ENCODE measurements at regions not wholly inside any gene's neighbourhood (a gene's known extent, or its start where the extent isn't known, plus 50 kb on each side); places are given as distances from the start of the nearest gene placed in this dataset.
"Not testable (repeated sequence)": the region's sequence is repeated elsewhere in the genome, so short reads cannot be mapped to it uniquely, and the experiment has no call there.

- intact Hi-C loops (cut with DNase I): no loop called here
- no peaks in the 10 kb centered on the region for H3K4me1 ChIP-seq (replicated peaks in 1 of 2)
- DNase-seq: no peak
- H3K36me3 ChIP-seq (replicated peaks in 1 of 2): no peaks in the 10 kb centered on the region
- WGBS, 4 donors: 74 to 79% (median 77%) methylated on average over 11 to 14 of the region's 14 CpGs
- no peaks in the 10 kb centered on the region for H3K27me3 ChIP-seq
- H3K9me3 ChIP-seq (replicated peaks in 1 of 3): no peaks in the 10 kb centered on the region
- no peak overlapping the region for H3K4me3 ChIP-seq
- TF ChIP-seq POLR2A (IDR thresholded peaks at IDR 0.05) (no peak), CTCF (IDR thresholded peaks at IDR 0.05) (no peak)
- H3K27ac ChIP-seq: no peak overlapping the region
Observed at GRCh38 chr20:20791664-20792568, 79.5 kb upstream of the RALGAPA2 start.

- 77 to 87% (median 81%) methylated on average over 4 of the region's 4 CpGs for WGBS, 4 donors
- intact Hi-C loops (cut with DNase I): no loop called here
- no peak for TF ChIP-seq POLR2A (IDR thresholded peaks at IDR 0.05)
- no peak for TF ChIP-seq CTCF (IDR thresholded peaks at IDR 0.05)
Observed at GRCh38 chr20:20788308-20788707, 75.9 kb upstream of the RALGAPA2 start.

DNA sequence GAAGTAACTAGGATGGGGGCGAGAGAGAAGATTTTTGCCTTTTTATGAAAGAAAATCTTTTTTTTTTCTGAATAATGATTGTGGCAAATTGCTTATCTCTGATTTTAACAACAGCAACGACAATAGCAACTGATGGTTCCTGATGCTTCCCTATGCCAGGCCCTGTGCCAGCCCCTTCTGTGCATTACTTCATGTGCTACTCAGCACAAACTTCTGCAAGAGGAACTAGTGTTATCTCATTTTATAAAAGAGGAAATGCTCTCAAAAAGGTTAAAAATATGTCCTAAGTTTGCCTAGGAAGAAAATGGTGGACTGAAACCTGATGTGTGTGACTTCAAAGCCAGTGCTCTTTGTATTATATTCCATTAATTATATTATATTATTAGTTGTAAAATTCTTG lies 74.0 kb upstream of the RALGAPA2 start:
- no peaks in the 10 kb centered on the region for H3K36me3 ChIP-seq (replicated peaks in 1 of 2)
- H3K4me1 ChIP-seq (replicated peaks in 1 of 2): peaks cover 0 to 4% of the 10 kb centered on the region in 2 donors
- TF ChIP-seq POLR2A (IDR thresholded peaks at IDR 0.05) (no peak), CTCF (IDR thresholded peaks at IDR 0.05) (no peak)
- no peak overlapping the region for H3K4me3 ChIP-seq
- H3K27me3 ChIP-seq: no peaks in the 10 kb centered on the region
- peak in 5 of 7 donors; percentile 35 to 71 (median 39) for DNase-seq
- 67 to 76% (median 69%) methylated on average over 2 of the region's 2 CpGs for WGBS, 4 donors
- intact Hi-C loops (cut with DNase I): no loop called here
- no peak overlapping the region for H3K27ac ChIP-seq
- H3K9me3 ChIP-seq (replicated peaks in 1 of 3): no peaks in the 10 kb centered on the region

More at GRCh38 chr20:20788308-20788707, 75.9 kb upstream of the RALGAPA2 start:
- DNase-seq: no peak
- no peaks in the 10 kb centered on the region for H3K27me3 ChIP-seq
- no peak overlapping the region for H3K4me3 ChIP-seq
- H3K36me3 ChIP-seq (replicated peaks in 1 of 2): no peaks in the 10 kb centered on the region
- no peaks in the 10 kb centered on the region for H3K9me3 ChIP-seq (replicated peaks in 1 of 3)
- no peak overlapping the region for H3K27ac ChIP-seq
- H3K4me1 ChIP-seq (replicated peaks in 1 of 2): peaks cover 0 to 2% of the 10 kb centered on the region in 2 donors

- Histone ChIP-seq H3K27me3 (no peaks in the 10 kb centered on the region), H3K27ac (no peak overlapping the region), H3K4me1 (replicated peaks in 1 of 2) (peaks cover 0 to 4% of the 10 kb centered on the region in 2 donors), H3K4me3 (no peak overlapping the region), H3K36me3 (replicated peaks in 1 of 2) (no peaks in the 10 kb centered on the region), H3K9me3 (replicated peaks in 1 of 3) (no peaks in the 10 kb centered on the region)
- intact Hi-C loops (cut with DNase I): no loop called here
- 56 to 78% (median 69%) methylated on average over 2 of the region's 2 CpGs for WGBS, 4 donors
- no peak for DNase-seq
- TF ChIP-seq CTCF (IDR thresholded peaks at IDR 0.05) (no peak), POLR2A (IDR thresholded peaks at IDR 0.05) (no peak)
Observed at GRCh38 chr20:20785226-20785625, 72.8 kb upstream of the RALGAPA2 start.

DNA sequence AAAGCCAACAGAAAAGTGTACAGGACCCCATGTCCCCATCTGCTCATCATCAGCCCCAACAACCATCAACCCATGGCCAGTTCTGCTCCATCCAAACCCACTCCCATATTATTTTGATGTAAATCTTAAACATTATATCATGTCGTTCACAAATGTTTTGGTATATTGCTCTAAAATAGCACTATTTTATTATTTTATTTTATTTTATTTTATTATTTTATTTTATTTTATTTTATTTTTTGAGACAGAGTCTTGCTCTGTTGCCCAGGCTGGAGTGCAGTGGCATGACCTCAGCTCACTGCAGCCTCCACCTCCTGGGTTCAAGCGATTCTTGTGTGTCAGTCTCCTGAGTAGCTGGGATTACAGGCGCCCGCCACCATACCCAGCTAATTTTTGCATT lies 72.0 kb upstream of the RALGAPA2 start:
- H3K27ac ChIP-seq; H3K36me3 ChIP-seq (replicated peaks in 1 of 2); intact Hi-C loops (cut with DNase I); H3K4me1 ChIP-seq (replicated peaks in 1 of 2); H3K4me3 ChIP-seq; DNase-seq; H3K27me3 ChIP-seq; H3K9me3 ChIP-seq (replicated peaks in 1 of 3): not testable (repeated sequence)
- 83 to 90% (median 85%) methylated on average over 4 of the region's 4 CpGs for WGBS, 4 donors

All from adrenal gland (tissue), 9 donors.